ENCODE measurements at regions not wholly inside any gene's neighbourhood (a gene's known extent, or its start where the extent isn't known, plus 50 kb on each side); places are given as distances from the start of the nearest gene placed in this dataset.
"Not testable (repeated sequence)": the region's sequence is repeated elsewhere in the genome, so short reads cannot be mapped to it uniquely, and the experiment has no call there.

DNA sequence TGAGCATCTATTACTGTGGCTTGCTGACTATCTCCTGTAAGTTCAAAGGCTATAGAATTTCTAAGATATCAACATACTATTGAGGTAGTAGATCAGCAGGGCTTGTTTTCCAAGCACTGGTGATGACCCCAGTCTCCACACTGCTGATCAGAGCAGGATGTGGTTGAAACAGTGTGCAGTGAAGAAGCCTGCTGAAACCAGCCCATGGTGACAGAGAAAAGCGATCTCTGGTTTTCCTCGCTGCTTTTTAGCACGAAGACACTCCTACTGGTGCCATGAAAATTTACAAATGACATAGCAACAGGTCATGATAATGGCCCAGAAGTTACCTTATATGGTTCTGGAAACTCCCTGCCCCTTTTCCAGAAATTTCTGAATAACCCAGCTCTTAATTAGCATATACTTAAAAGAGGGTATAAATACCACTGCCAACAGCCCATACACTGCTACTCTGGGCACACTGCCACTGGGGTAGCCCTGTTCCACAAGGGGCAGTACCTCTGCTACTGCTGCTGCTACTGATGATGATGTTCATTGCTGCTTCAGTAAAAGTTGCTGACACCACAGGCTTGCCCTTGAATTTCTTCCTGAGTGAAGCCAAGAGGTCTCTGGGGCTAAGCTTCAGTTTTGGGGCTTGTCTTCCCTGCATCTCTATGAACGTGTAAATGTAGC is 1689.5 kb upstream of the PCDH10 start:
- H3K9me3 ChIP-seq (ENCODE audit: low read depth), result no peaks in the 10 kb centered on the region
- H4K20me1 ChIP-seq (ENCODE audit: insufficient read depth, poor library complexity, severe bottlenecking), result no peaks in the 10 kb centered on the region
- no peak overlapping the region for H2AFZ ChIP-seq
- no peaks in the 10 kb centered on the region for H3K27me3 ChIP-seq
- no peaks in the 10 kb centered on the region for H3K9me2 ChIP-seq (replicated peaks; ENCODE audit: insufficient read depth)
- H3K4me1 ChIP-seq (ENCODE audit: insufficient read depth), result no peaks in the 10 kb centered on the region
- H3K36me3 ChIP-seq (replicated peaks; ENCODE audit: insufficient read depth, low read depth), result no peaks in the 10 kb centered on the region
- H3K4me2 ChIP-seq, result no peak overlapping the region
- no peak for DNase-seq (ENCODE audit: low spot score)
- WGBS (ENCODE audit: low lambda C conversion rate, missing lambda C conversion rate), result 65% methylated on average over 4 of the region's 4 CpGs
- H3K27ac ChIP-seq, result no peak overlapping the region
- H3K4me3 ChIP-seq, result no peak overlapping the region
- H3K79me2 ChIP-seq, result no peaks in the 10 kb centered on the region
- no peak for TF ChIP-seq EZH2 (IDR thresholded peaks at IDR 0.05; ENCODE audit: borderline replicate concordance)
- TF ChIP-seq EZH2phosphoT487 (IDR thresholded peaks at IDR 0.05; ENCODE audit: low read depth, severe bottlenecking, unreplicated experiment), result no peak
- TF ChIP-seq, protein P1, sequence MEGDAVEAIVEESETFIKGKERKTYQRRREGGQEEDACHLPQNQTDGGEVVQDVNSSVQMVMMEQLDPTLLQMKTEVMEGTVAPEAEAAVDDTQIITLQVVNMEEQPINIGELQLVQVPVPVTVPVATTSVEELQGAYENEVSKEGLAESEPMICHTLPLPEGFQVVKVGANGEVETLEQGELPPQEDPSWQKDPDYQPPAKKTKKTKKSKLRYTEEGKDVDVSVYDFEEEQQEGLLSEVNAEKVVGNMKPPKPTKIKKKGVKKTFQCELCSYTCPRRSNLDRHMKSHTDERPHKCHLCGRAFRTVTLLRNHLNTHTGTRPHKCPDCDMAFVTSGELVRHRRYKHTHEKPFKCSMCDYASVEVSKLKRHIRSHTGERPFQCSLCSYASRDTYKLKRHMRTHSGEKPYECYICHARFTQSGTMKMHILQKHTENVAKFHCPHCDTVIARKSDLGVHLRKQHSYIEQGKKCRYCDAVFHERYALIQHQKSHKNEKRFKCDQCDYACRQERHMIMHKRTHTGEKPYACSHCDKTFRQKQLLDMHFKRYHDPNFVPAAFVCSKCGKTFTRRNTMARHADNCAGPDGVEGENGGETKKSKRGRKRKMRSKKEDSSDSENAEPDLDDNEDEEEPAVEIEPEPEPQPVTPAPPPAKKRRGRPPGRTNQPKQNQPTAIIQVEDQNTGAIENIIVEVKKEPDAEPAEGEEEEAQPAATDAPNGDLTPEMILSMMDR (IDR thresholded peaks at IDR 0.05; ENCODE audit: poor library complexity), result no peak

DNA sequence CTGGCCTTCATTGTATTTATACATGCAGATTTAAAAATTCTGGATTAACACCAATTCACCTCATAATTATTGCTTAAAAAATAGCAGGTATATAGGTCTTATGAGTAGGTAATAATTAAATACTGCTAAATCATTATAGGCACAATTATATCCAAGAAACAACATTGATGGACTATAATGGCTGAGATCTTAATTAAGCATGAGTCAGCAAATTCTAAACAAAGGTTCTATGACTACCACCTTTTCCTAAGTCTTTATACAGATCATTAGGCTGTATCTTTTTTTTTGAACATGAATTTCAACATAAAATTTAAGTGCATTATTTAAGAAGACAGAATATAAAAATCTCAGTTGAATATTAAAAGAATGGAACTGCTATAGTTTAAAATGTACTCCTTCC is 1678.7 kb upstream of the PCDH10 start:
- no peaks in the 10 kb centered on the region for H3K79me2 ChIP-seq
- H3K9me2 ChIP-seq (replicated peaks; ENCODE audit: insufficient read depth), result no peaks in the 10 kb centered on the region
- H3K27ac ChIP-seq, result no peak overlapping the region
- no peak overlapping the region for H3K4me3 ChIP-seq
- TF ChIP-seq EZH2phosphoT487 (IDR thresholded peaks at IDR 0.05; ENCODE audit: low read depth, severe bottlenecking, unreplicated experiment), result no peak
- TF ChIP-seq EZH2 (IDR thresholded peaks at IDR 0.05; ENCODE audit: borderline replicate concordance), result no peak
- TF ChIP-seq, protein P1 (IDR thresholded peaks at IDR 0.05; ENCODE audit: poor library complexity), result no peak
- H3K27me3 ChIP-seq, result no peaks in the 10 kb centered on the region
- no peak for DNase-seq (ENCODE audit: low spot score)
- H4K20me1 ChIP-seq (ENCODE audit: insufficient read depth, poor library complexity, severe bottlenecking), result no peaks in the 10 kb centered on the region
- H3K9me3 ChIP-seq (ENCODE audit: low read depth), result no peaks in the 10 kb centered on the region
- H3K4me2 ChIP-seq, result no peak overlapping the region
- no peaks in the 10 kb centered on the region for H3K36me3 ChIP-seq (replicated peaks; ENCODE audit: insufficient read depth, low read depth)
- H3K4me1 ChIP-seq (ENCODE audit: insufficient read depth), result no peaks in the 10 kb centered on the region
- no peak overlapping the region for H2AFZ ChIP-seq

GRCh38 chr4:131488772-131489171 is 1660.3 kb upstream of the PCDH10 start:
- H3K4me1 ChIP-seq (ENCODE audit: insufficient read depth), result no peaks in the 10 kb centered on the region
- H3K9me3 ChIP-seq (ENCODE audit: low read depth), result no peaks in the 10 kb centered on the region
- H3K27me3 ChIP-seq, result no peaks in the 10 kb centered on the region
- H3K4me3 ChIP-seq, result no peak overlapping the region
- no peak for TF ChIP-seq EZH2 (IDR thresholded peaks at IDR 0.05; ENCODE audit: borderline replicate concordance)
- TF ChIP-seq, protein P1 (IDR thresholded peaks at IDR 0.05; ENCODE audit: poor library complexity), result no peak
- TF ChIP-seq EZH2phosphoT487 (IDR thresholded peaks at IDR 0.05; ENCODE audit: low read depth, severe bottlenecking, unreplicated experiment), result no peak
- no peaks in the 10 kb centered on the region for H4K20me1 ChIP-seq (ENCODE audit: insufficient read depth, poor library complexity, severe bottlenecking)
- H3K79me2 ChIP-seq, result no peaks in the 10 kb centered on the region
- no peak for DNase-seq (ENCODE audit: low spot score)
- H2AFZ ChIP-seq, result no peak overlapping the region
- no peak overlapping the region for H3K27ac ChIP-seq
- no peaks in the 10 kb centered on the region for H3K9me2 ChIP-seq (replicated peaks; ENCODE audit: insufficient read depth)
- 82% methylated on average over 2 of the region's 2 CpGs for WGBS (ENCODE audit: low lambda C conversion rate, missing lambda C conversion rate)
- no peak overlapping the region for H3K4me2 ChIP-seq
- no peaks in the 10 kb centered on the region for H3K36me3 ChIP-seq (replicated peaks; ENCODE audit: insufficient read depth, low read depth)

DNA sequence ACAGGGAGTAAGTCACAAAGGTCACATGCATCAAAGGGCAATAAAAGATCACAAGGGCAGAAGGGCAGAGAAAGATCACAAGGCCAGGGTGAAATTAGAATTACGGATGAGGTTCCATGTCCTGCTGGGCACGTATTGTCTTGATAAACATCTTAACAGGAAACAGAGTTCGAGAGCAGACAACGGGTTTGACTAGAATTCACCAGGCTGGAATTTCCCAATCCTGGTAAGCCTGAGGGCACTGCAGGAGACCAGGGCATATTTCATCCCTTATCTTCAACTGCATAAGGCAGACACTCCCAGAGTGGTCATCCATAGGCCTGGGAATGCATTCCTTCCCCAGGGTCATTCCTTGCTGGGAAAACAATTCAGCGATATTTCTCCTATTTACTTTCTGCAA is 1652.9 kb upstream of the PCDH10 start:
- not testable (repeated sequence) for H3K79me2 ChIP-seq; H3K9me3 ChIP-seq (ENCODE audit: low read depth); H3K4me2 ChIP-seq; H3K9me2 ChIP-seq (replicated peaks; ENCODE audit: insufficient read depth); DNase-seq (ENCODE audit: low spot score); H4K20me1 ChIP-seq (ENCODE audit: insufficient read depth, poor library complexity, severe bottlenecking); H3K4me1 ChIP-seq (ENCODE audit: insufficient read depth); H3K27ac ChIP-seq; H3K27me3 ChIP-seq; H3K4me3 ChIP-seq; H3K36me3 ChIP-seq (replicated peaks; ENCODE audit: insufficient read depth, low read depth); H2AFZ ChIP-seq
- WGBS (ENCODE audit: low lambda C conversion rate, missing lambda C conversion rate), result 56% methylated on average over 5 of the region's 5 CpGs

Measured in hepatocyte (in vitro differentiated cells).